ENCODE measurements at regions not wholly inside any gene's neighbourhood (a gene's known extent, or its start where the extent isn't known, plus 50 kb on each side); places are given as distances from the start of the nearest gene placed in this dataset.

- TF ChIP-seq, protein P1, sequence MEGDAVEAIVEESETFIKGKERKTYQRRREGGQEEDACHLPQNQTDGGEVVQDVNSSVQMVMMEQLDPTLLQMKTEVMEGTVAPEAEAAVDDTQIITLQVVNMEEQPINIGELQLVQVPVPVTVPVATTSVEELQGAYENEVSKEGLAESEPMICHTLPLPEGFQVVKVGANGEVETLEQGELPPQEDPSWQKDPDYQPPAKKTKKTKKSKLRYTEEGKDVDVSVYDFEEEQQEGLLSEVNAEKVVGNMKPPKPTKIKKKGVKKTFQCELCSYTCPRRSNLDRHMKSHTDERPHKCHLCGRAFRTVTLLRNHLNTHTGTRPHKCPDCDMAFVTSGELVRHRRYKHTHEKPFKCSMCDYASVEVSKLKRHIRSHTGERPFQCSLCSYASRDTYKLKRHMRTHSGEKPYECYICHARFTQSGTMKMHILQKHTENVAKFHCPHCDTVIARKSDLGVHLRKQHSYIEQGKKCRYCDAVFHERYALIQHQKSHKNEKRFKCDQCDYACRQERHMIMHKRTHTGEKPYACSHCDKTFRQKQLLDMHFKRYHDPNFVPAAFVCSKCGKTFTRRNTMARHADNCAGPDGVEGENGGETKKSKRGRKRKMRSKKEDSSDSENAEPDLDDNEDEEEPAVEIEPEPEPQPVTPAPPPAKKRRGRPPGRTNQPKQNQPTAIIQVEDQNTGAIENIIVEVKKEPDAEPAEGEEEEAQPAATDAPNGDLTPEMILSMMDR (IDR thresholded peaks at IDR 0.05; ENCODE audit: control insufficient read depth, insufficient read depth, low read depth, low read length, missing control alignments): no peak
- no peak for DNase-seq (ENCODE audit: low read depth)
- H3K4me3 ChIP-seq (ENCODE audit: control insufficient read depth, low read depth, low read length): no peak overlapping the region
Observed at GRCh38 chr4:42342459-42342858, 54.8 kb upstream of the SHISA3 start.

- TF ChIP-seq, protein P1 (IDR thresholded peaks at IDR 0.05; ENCODE audit: control insufficient read depth, insufficient read depth, low read depth, low read length, missing control alignments): no peak
- no peak overlapping the region for H3K4me3 ChIP-seq (ENCODE audit: control insufficient read depth, low read depth, low read length)
- no peak for DNase-seq (ENCODE audit: low read depth)
Observed at GRCh38 chr4:42344309-42344708, 53.0 kb upstream of the SHISA3 start.

DNA sequence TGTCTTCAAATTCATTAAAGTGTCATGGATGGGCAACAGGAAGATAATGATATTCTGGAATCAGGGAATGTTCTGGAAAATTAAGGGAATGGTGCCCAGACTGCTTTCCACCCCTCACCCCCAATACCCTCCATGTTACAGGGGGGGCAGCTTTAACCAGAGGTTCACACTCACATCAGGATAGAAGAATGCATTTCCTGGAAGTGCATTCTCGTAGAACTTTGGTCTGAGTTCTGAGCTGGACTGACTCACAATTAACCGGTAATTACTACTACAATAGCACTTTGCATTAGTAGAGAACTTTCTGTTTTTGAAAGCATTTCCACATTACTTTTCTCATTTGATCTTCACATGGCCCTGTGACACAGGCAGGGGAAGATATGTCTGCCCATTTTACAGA lies 52.5 kb upstream of the SHISA3 start:
- TF ChIP-seq, protein P1 (IDR thresholded peaks at IDR 0.05; ENCODE audit: control insufficient read depth, insufficient read depth, low read depth, low read length, missing control alignments): no peak
- DNase-seq (ENCODE audit: low read depth): no peak
- no peak overlapping the region for H3K4me3 ChIP-seq (ENCODE audit: control insufficient read depth, low read depth, low read length)

DNA sequence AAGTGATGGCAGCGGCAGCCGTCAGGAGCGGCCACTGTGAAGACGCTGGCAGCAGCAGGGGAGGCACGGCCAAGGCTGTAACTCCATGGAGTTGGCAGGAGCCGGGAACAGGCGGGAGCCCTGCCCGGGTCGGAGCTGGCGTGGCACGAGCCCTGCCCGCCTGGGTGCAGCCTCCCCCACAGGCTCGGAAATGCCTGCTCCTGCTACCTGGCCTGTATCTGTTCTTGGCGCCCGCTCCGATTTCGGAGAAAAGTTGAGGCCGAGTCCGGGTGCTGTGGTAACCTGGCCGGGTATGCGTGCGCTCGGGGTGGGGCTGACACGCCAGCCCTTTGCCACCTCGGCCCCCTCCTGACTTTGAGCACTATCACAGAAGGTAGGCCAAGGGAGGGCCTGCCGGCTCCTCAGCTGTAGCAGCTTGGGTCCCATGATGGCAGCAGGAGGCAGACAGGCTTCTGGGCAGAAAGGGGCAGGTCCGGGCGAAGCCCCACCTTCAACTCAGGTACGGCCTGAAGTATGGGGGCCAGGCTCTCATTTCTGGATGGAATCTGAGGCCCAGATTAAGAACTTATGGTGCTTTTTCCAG lies 51.2 kb upstream of the SHISA3 start:
- no peak overlapping the region for H3K4me3 ChIP-seq (ENCODE audit: control insufficient read depth, low read depth, low read length)
- TF ChIP-seq, protein P1 (IDR thresholded peaks at IDR 0.05; ENCODE audit: control insufficient read depth, insufficient read depth, low read depth, low read length, missing control alignments): no peak
- DNase-seq (ENCODE audit: low read depth): no peak

GRCh38 chr4:42347076-42347475 lies 50.2 kb upstream of the SHISA3 start:
- TF ChIP-seq, protein P1 (IDR thresholded peaks at IDR 0.05; ENCODE audit: control insufficient read depth, insufficient read depth, low read depth, low read length, missing control alignments): no peak
- DNase-seq (ENCODE audit: low read depth): no peak
- no peak overlapping the region for H3K4me3 ChIP-seq (ENCODE audit: control insufficient read depth, low read depth, low read length)
